ENCODE measurements at regions not wholly inside any gene's neighbourhood (a gene's known extent, or its start where the extent isn't known, plus 50 kb on each side); places are given as distances from the start of the nearest gene placed in this dataset.

DNA sequence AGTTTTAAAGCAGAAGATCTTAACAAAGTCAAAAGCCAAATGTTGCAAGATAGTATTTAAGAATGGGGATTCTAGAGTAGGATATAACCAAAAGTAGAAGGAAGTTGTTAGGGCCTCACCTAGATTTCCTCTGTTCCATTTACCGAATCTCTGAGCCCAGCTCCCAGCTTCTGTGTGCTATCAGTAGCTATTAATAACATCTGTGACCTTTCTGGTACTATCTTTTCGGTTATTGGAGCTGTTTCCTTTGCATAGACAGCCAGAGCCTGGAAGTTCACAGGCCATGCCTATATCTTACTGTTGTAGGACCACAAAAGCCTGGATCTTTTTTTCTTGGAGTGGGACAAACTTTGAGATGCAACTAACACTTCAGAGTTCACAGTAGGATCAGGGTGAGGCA lies 244.2 kb downstream of the PPP1R2C start:
- TF ChIP-seq, protein P1, sequence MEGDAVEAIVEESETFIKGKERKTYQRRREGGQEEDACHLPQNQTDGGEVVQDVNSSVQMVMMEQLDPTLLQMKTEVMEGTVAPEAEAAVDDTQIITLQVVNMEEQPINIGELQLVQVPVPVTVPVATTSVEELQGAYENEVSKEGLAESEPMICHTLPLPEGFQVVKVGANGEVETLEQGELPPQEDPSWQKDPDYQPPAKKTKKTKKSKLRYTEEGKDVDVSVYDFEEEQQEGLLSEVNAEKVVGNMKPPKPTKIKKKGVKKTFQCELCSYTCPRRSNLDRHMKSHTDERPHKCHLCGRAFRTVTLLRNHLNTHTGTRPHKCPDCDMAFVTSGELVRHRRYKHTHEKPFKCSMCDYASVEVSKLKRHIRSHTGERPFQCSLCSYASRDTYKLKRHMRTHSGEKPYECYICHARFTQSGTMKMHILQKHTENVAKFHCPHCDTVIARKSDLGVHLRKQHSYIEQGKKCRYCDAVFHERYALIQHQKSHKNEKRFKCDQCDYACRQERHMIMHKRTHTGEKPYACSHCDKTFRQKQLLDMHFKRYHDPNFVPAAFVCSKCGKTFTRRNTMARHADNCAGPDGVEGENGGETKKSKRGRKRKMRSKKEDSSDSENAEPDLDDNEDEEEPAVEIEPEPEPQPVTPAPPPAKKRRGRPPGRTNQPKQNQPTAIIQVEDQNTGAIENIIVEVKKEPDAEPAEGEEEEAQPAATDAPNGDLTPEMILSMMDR (IDR thresholded peaks at IDR 0.05): no peak
- TF ChIP-seq POLR2A (IDR thresholded peaks at IDR 0.05): no peak

Data from gastroesophageal sphincter (tissue), 3 donors.